Fibroblast of pulmonary artery (primary cell): ENCODE measurements at regions not wholly inside any gene's neighbourhood (a gene's known extent, or its start where the extent isn't known, plus 50 kb on each side); places are given as distances from the start of the nearest gene placed in this dataset.

ENCODE experiments used
- DNase-seq: peaks from one replicate; pipeline ENCODE4 v3.0.0-alpha.2; 2010; ENCODE audit warnings: low read depth
- H3K4me3 ChIP-seq: replicated peaks from 2 replicates; pipeline ENCODE4 v1.5.1; 2011; ENCODE audit warnings: low read depth, mild to moderate bottlenecking, control low read depth, low read length, moderate library complexity
- TF ChIP-seq, protein P1 (sequence below): IDR thresholded peaks from 2 replicates; pipeline ENCODE4 v1.5.1; 2011; ENCODE audit warnings: mild to moderate bottlenecking, control low read depth, low read length, inconsistent platforms; ENCODE audit errors: missing control alignments

DNA sequence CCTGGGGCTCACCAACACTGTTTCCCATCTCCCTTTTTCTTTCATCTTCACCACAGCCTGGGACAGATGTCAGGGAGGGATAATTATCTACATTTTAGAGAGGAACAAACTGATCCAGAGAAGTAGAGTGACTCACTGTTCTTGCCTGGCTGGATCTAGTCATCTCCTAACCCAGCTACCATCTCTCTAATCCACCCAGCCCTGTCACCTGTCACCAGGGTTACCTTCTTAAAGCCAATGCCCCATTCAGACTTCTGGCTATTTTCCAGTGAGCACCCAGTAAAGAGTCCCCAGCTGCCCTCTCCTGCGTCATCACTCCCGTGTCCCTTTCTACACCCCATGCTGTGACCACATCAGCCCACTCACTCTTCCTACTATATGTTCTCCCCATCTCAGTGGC, 68.4 kb upstream of the DUSP5 start:
- no peak for DNase-seq
- no peak overlapping the region for H3K4me3 ChIP-seq
- TF ChIP-seq, protein P1, sequence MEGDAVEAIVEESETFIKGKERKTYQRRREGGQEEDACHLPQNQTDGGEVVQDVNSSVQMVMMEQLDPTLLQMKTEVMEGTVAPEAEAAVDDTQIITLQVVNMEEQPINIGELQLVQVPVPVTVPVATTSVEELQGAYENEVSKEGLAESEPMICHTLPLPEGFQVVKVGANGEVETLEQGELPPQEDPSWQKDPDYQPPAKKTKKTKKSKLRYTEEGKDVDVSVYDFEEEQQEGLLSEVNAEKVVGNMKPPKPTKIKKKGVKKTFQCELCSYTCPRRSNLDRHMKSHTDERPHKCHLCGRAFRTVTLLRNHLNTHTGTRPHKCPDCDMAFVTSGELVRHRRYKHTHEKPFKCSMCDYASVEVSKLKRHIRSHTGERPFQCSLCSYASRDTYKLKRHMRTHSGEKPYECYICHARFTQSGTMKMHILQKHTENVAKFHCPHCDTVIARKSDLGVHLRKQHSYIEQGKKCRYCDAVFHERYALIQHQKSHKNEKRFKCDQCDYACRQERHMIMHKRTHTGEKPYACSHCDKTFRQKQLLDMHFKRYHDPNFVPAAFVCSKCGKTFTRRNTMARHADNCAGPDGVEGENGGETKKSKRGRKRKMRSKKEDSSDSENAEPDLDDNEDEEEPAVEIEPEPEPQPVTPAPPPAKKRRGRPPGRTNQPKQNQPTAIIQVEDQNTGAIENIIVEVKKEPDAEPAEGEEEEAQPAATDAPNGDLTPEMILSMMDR, result no peak

DNA sequence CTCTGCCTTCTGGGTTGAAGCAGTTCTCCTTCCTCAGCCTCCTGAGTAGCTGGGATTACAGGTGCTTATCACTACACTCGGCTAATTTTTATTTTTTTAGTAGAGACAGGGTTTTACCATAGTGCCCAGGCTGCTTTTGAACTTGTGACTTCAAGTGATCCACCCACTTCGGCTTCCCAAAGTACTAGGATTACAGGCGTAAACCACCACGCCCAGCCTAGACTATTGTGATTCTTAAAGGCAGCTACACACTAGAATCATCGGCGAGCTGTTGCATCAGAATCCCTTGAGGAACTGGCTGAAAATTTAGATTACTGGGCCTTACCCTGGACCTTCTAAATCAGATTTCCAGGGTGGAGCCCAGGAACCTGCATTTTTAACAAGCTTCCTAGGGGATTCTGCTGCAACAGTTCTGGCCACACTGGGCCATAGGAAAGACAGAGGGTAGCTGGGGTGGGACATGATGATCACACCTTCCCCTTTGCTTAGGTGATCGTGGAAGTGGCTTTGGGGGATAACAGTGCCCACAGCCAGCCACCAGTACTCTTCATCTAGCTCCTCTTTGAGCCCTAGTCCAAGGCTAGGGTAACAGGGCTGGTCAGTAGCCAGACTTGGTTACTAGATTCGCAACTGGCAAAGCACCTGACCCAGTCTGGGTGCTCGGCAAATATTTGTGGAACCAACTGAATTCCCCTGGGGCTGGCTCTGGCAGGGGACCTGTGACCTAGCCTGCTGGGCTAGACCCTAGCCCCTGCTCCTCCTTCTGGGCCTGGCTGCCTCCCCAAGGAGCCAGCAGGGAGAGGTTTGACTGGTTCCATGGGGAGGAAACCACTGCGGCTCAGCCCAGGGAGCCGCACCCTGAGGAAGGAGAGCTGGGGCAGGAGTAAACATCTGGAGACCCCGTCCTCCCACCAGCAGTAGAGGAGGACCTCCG, 67.1 kb upstream of the DUSP5 start:
- no peak for DNase-seq
- TF ChIP-seq, protein P1, result no peak
- H3K4me3 ChIP-seq, result no peak overlapping the region

DNA sequence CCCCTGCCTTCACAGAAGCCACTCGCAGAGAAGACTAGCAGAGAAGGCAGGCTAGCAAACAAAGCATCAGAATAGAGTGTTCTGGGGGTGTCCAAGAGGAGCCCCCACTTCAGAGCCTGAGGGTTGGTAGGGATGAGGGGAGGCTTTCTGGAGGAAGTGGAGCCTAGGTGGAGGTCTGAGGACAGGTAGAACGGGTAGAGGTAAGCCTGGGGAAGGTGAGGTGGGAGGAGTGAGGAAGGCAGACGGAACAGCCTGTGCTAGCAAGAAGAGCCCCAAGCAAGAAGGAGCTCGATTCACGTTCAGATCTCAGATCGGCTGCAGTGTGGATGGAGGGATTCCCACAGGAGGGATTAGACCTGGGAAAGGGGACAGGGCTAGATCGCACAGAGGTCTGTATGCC, 66.0 kb upstream of the DUSP5 start:
- TF ChIP-seq, protein P1, result no peak
- no peak for DNase-seq
- H3K4me3 ChIP-seq, result no peak overlapping the region

DNA sequence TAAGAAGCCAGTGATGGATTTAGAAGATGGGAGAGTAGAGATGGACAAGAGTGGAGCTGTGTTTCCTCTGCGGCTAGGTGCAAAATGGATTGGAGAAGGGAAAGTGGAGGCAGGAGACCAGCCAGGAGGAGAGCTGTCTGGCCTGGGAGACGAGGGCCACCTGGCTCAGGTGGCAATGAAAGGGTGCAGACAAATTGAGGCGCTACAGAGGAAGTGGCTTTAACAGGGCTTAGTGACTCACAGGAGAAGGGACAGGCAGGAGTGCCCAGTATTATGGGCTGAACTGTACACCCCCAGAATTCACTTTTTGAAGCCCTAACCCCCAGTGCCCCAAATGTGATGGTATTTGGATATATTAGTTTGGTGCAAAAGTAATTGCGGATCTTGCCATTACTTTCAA, 65.6 kb upstream of the DUSP5 start:
- DNase-seq, result no peak
- TF ChIP-seq, protein P1, result no peak
- no peak overlapping the region for H3K4me3 ChIP-seq

DNA sequence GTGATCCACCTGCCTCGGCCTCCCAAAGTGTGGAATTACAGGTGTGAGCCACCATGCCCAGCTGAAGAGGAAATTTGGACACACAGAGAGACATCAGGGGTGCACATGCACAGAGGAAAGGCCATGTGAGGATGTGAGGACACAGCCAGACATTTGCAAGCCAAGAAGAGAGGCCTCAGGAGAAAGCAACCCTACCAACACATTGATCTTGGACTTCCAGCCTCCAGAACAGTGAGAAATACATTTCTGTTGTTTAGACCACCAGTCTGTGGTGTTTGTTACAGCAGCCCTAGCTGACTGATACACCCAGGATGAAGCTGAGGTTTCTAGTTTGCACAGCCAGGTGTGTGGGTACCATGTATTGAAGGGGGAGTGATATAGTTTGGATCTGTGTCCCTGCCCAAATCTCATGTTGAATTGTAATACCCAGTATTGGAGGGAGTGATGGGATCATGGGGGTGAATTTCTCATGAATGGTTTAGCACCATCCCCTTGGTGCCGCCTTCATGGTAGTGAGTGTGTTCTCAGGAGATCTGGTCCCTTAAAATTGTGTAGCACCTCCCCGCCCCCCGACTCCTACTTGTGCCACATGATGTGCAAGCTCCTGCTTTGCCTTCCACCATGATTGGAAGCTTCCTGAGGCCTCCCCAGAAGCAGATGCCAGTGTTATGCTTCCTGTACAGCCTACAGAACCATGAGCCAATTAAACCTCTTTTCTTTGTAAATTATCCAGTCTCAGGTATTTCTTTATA, 64.7 kb upstream of the DUSP5 start:
- TF ChIP-seq, protein P1, result no peak
- no peak for DNase-seq
- H3K4me3 ChIP-seq, result no peak overlapping the region

DNA sequence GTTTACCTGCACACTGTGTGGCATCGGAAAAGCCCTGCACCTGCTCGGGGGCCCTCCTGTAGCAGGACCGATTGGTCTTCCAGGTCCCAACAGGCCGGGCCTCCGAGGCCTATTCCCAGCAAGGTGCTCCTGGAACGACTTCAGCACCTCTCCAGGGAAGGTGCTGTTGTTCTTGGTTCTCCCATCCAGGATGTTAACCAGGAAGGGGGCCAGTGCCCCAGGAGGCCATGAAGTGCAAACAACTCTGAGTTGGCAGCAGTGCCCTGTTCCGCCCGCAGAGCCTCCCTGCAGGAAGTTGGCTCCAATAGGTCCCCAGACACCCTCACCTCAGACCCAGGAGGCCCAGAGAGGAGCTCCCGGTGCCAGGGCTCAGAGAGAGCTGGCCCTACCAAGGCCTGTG, 64.0 kb upstream of the DUSP5 start:
- TF ChIP-seq, protein P1, result no peak
- no peak for DNase-seq
- no peak overlapping the region for H3K4me3 ChIP-seq
